Left cardiac atrium (tissue), 4 donors: ENCODE measurements at regions not wholly inside any gene's neighbourhood (a gene's known extent, or its start where the extent isn't known, plus 50 kb on each side); places are given as distances from the start of the nearest gene placed in this dataset.
A peak's percentile ranks its signal among the peaks of the same experiment; 100 is the strongest.

Experiments
- ATAC-seq, 2 donors: fragments of 200-7000 bp; cut with Tn5 transposase; one replicate each; pipeline ENCODE4 v1.9.1; 2020; ENCODE audit warnings: mild to moderate bottlenecking in 2 of 2, moderate library complexity in 2 of 2
- DNase-seq: peaks from one replicate; pipeline ENCODE4 v3.0.0-alpha.2; 2020
- intact Hi-C, 2 donors: fragments of 100-400 bp; cut with DNase I; formaldehyde crosslinking; loops; one replicate each; pipeline versions ENCODE4 v1.14.1 to v1.15.1; 2022 to 2023
- donor health status: DM: no; HTN: yes; CAD: no.
- donor health status: DM: no; HTN: yes; CAD: no; lungs with severe emphysema.
- donor health status: DM: yes; HTN: yes; CAD: no.
- donor health status: Dilated cardiomyopathy.

- DNase-seq: no peak
- intact Hi-C loops: loop anchor here in 1 of 2 donors (10.0 kb wide), 1 partner anchor 52 kb away; no protein-coding TSS in a partner anchor
- ATAC-seq: peak; percentile 45 to 67
Measured at GRCh38 chr11:15912825-15913224, 443.5 kb downstream of the SOX6 start.

DNA sequence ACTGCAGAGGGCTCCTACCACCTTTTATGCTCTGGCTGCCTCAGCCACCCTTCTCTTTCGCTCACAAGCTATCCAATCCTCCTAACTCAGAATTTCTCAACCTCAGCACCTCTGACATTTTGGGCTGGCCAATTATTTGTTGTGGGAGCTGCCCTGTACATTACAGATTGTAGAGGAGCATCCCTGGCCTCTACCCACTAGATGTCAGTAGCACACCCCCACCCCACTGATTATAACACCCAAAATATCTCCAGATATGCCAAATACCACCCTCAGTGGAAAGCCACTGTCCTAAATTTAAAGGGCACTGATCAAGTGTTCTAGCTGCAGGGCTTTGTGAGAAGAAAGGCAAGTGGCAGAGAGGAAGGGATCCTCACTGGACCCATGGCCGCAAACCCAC lies 443.1 kb downstream of the SOX6 start:
- ATAC-seq (peak; percentile 51 to 67), DNase-seq (no peak)
- intact Hi-C loops: loop anchor here in 1 of 2 donors (10.0 kb wide), 1 partner anchor 52 kb away; no protein-coding TSS in a partner anchor
